Stimulated activated naive CD8-positive, alpha-beta T cell treated with anti-CD3 and anti-CD28 coated beads, Interleukin-15, amount 100 ng/mL, for 72 hours (primary cell): ENCODE measurements at regions not wholly inside any gene's neighbourhood (a gene's known extent, or its start where the extent isn't known, plus 50 kb on each side); places are given as distances from the start of the nearest gene placed in this dataset.
A peak's percentile ranks its signal among the peaks of the same experiment; 100 is the strongest.
"Not testable (repeated sequence)": the region's sequence is repeated elsewhere in the genome, so short reads cannot be mapped to it uniquely, and the experiment has no call there.

Experiments used
- ATAC-seq: fragments of 150-1000 bp; cut with Tn5 transposase; 2 replicates; pipeline ENCODE4 v1.10.0; 2021; ENCODE audit warnings: mild to moderate bottlenecking, moderate library complexity
- DNase-seq, 2 donors: peaks; one replicate each; pipeline ENCODE4 v3.0.0; 2021 to 2022
- H3K27ac Mint-ChIP-seq, 2 donors: one replicate each; pipeline ENCODE4 v1.8.0; 2022; ENCODE audit warnings: mild to moderate bottlenecking in 2 of 2, mixed read lengths in 2 of 2, moderate library complexity in 2 of 2
- H3K27me3 Mint-ChIP-seq: one replicate; pipeline ENCODE4 v1.8.0; 2022; ENCODE audit warnings: mixed read lengths
- H3K4me1 Mint-ChIP-seq: one replicate; pipeline ENCODE4 v1.8.0; 2022; ENCODE audit warnings: mild to moderate bottlenecking, mixed read lengths
- H3K4me3 Mint-ChIP-seq, 2 donors: one replicate each; pipeline ENCODE4 v1.8.0; 2022; ENCODE audit warnings: mild to moderate bottlenecking in 2 of 2, mixed read lengths in 2 of 2, moderate library complexity in 1 of 2
- H3K9me3 Mint-ChIP-seq, 2 donors: one replicate each; pipeline ENCODE4 v1.8.0; 2022; ENCODE audit warnings: mixed read lengths in 2 of 2

DNA sequence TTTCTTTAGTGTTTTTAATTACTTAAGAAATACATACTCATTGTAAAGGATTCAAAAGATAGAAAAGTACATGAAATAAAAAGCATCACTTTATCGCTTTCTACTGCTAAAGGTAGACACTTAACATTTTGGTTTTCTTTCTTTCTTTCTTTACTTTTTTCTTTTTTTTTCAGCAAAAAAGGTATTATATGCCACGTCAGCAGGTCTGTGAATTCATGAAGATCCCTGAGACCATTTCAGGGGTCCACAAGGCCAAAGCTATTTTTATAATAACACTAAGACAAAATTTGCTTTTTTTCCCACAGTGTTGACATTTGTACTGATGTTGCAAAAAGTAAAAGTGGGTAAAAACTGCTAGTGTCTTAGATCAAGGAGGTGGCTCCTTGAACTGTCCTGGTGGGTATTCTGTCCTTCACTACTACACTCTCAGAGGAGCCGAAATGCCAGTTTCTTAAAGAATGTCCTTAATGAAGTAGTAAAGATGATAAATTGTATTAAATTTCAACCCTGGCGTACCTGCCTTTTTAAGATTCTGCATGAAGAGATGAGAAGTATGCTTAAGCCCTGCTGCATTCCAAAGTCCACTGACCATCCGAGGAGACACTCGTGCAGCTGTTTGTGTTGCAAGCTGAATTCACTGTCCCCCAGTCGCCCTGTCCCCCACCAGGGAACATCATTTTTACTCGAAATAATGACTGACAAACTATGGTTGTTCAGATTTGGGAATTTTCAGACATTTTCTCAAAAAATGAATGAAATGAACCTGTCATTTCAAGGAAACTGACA is 106.7 kb upstream of the PIAS1 start:
- no peaks in the 10 kb centered on the region for H3K9me3 Mint-ChIP-seq
- ATAC-seq: no peak

DNA sequence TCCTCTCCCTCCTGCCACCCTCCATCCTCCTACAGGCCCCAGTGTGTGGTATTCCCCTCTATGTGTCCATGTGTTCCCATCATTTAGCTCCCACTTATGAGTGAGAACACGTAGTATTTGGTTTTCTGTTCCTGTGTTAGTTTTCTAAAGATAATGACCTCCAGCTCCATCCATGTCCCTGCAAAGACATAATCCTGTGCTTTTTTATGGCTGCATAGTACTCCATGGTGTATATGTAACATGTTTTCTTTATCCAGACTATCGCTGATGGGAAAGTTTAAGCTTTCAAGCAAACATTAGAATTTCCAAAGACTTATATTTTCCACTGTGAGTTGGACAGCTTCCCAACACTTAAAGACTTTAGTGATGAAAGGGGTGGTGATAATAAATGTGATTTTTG is 105.9 kb upstream of the PIAS1 start:
- no peak for ATAC-seq

More for the DNA sequence above, 106.7 kb upstream of the PIAS1 start:
- Mint-ChIP-seq H3K4me1 (peaks cover 13% of the 10 kb centered on the region), H3K4me3 (no peak overlapping the region), H3K27ac (no peak overlapping the region), H3K27me3 (peaks cover 8% of the 10 kb centered on the region)
- no peak for DNase-seq

DNA sequence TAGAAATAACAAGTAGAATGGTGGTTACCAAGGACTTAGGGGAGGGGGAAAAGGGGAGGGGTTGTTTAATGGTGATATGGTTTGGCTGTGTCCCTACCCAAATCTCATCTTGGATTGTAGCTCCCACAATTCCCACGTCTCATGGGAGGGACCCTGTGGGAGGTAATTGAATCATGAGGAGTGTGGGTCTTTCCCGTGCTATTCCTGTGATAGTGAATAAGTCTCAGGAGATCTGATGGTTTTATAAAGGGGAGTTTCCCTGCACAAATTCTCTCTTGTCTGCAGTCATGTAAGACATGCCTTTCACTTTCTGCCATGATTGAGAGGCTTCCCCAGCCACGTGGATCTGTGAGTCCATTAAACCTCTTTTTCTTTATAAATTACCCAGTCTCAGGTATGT is 102.9 kb upstream of the PIAS1 start:
- not testable (repeated sequence) for H3K4me1 Mint-ChIP-seq, H3K4me3 Mint-ChIP-seq, H3K9me3 Mint-ChIP-seq, H3K27ac Mint-ChIP-seq, ATAC-seq, DNase-seq, H3K27me3 Mint-ChIP-seq

More for the DNA sequence above, 105.9 kb upstream of the PIAS1 start:
- H3K9me3 Mint-ChIP-seq: no peaks in the 10 kb centered on the region
- no peak for DNase-seq
- H3K27me3 Mint-ChIP-seq: peaks cover 8% of the 10 kb centered on the region
- H3K27ac Mint-ChIP-seq: no peak overlapping the region
- H3K4me1 Mint-ChIP-seq: peaks cover 13% of the 10 kb centered on the region
- no peak overlapping the region for H3K4me3 Mint-ChIP-seq

DNA sequence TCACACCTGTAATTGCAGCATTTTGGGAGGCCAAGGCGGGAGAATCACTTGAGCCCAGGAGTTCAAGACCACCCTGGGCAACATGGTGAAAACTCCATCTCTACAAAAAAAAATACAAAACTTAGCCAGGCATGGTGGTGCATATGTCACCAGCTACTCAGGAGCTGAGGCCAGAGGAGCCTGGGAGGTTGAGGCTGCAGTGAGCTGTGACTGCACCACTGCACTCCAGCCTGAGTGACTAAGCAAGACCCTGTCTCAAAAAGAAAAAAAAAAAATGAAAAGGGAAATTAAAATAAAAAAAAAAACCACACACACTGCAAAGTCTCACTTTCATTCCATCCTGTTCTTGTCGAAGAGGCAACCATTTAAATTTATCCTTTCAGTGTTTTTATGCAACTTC is 100.8 kb upstream of the PIAS1 start:
- ATAC-seq (no peak), DNase-seq (no peak)
- Mint-ChIP-seq H3K27me3 (peaks cover 8% of the 10 kb centered on the region), H3K9me3 (no peaks in the 10 kb centered on the region), H3K4me3 (no peak overlapping the region), H3K4me1 (no peaks in the 10 kb centered on the region), H3K27ac (no peak overlapping the region)

DNA sequence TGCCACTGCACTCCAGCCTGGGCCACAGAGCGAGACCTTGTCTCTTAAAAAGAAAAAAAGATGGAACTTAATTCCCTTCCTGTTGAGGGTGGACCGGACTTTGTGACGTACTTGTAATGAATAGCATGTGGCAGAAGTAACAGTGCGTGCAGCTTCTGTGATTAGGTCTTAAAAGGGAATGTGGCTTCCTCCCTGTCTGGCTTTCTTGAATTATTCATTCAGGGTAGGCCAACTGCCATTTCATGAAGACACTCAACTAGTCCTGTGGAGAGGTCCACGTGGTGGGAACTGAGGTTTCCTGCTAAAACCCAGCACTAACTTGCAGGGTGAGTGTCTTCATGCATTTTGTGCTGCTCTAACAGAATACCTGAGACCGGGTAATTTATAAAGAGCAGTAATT is 98.9 kb upstream of the PIAS1 start:
- ATAC-seq (no peak), DNase-seq (no peak)
- peaks cover 16% of the 10 kb centered on the region for H3K27me3 Mint-ChIP-seq
- H3K4me3 Mint-ChIP-seq: no peak overlapping the region
- H3K4me1 Mint-ChIP-seq: no peaks in the 10 kb centered on the region
- H3K27ac Mint-ChIP-seq: no peak overlapping the region
- no peaks in the 10 kb centered on the region for H3K9me3 Mint-ChIP-seq

DNA sequence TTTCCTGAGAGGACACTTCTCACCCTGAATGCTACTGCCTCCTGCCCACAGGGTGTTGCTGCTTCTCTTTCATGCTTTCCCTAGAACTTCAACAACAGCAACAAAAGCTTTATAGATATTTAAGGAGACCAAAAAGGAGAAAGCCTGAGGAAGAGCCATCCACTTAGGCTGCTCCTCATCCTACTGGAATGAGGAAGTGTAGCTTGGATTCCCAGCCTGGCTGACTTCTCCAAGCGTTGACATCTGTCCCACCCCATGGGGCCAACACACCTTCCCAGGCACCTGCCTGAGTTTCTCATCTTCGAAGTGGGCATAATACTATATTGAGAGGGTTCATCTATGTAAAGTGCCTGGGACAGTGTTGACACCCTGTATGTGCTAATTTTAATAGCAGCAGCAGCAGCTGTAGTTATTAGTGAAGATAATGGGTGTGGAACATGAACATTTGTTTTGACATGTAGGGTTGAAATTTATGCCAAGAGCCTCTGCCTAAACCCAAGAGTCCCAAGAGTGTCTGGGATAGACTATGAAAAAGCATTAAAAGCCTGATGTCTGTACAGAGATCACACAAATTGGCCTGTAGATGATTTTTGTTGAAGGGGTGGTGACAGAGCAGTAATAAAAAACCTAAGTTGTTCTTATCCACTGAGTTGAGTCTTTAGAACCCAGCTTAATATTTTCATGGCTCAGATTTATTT is 96.5 kb upstream of the PIAS1 start:
- Mint-ChIP-seq H3K27ac (no peak overlapping the region), H3K27me3 (peaks cover 15% of the 10 kb centered on the region), H3K9me3 (no peaks in the 10 kb centered on the region), H3K4me3 (no peak overlapping the region), H3K4me1 (peaks cover 9% of the 10 kb centered on the region)
- no peak for ATAC-seq
- no peak for DNase-seq

DNA sequence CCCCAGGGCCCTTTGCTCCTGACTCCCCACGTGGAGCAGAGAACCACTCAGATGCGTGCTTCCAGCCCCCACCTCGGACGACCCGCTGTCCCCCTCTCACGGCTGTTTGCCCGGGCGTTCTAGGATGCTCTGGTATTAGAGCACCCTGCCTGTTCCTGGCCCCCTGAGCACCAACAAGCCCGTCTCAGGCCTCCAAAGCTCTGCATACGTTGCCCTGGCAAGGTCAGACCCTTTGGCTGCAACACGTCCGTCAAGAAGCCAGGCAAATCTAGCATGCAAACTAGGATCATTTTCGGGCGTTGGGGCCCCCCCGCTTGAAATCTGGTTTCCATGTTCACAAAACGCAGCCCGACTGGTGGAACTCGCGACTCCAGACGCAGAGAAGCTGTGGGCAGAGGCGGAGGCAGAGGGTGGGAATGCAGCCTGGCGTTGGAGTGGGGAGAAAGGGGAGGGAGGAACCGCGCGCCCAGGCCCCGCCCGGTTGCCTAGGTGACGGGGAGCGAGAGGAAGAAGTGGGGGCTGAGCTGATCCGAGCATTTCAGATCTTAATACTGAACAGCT is 86.2 kb upstream of the PIAS1 start:
- no peak for ATAC-seq

DNA sequence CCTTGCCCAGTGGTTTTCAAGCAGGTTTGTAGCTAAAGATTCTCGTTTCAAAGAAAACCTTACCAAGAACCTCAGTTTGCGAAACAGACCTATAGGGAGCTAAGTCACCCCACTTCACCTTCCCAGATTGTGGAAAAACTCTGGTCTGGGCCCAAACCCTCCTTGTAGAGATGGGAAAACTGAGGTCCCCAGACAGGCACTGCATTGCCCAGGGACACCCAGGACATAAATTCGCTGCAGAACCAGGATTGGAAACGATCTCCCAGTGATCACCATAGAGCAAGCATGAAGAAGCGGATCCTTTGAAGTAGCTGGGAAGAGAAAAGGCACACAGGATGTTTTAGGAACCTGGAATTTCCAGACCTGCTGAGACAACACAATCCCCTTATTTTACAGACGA is 85.6 kb upstream of the PIAS1 start:
- H3K4me3 Mint-ChIP-seq: peak overlapping the region in 1 of 2 donors; percentile 36
- peaks cover 29% of the 10 kb centered on the region for H3K27me3 Mint-ChIP-seq
- DNase-seq (no peak), ATAC-seq (no peak)
- H3K9me3 Mint-ChIP-seq: no peaks in the 10 kb centered on the region
- H3K4me1 Mint-ChIP-seq: peaks cover 13% of the 10 kb centered on the region
- no peak overlapping the region for H3K27ac Mint-ChIP-seq

More for the DNA sequence above, 86.2 kb upstream of the PIAS1 start:
- DNase-seq: no peak
- Mint-ChIP-seq H3K4me1 (peaks cover 13% of the 10 kb centered on the region), H3K4me3 (peak overlapping the region; percentile 17 to 36), H3K9me3 (no peaks in the 10 kb centered on the region), H3K27ac (no peak overlapping the region), H3K27me3 (peaks cover 29% of the 10 kb centered on the region)

DNA sequence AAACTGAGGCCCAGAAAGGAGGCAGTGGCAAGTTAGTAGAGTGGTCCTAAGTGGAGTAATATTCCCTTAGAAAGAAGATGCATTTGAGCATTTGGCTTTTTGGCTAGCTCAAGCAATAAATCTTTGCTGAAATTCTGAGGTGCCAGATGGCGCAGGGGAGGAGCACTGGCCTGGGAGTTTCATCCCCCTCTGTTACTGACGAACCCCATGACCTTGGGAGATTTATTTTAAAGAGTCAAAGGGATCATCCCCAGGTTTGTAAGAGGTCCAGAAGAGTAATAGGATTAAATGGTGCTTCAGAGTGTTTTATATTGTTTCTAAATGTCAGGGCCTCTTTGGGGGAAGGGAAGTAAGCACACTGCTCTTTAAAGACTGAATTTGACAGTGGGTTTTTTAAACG is 85.1 kb upstream of the PIAS1 start:
- Mint-ChIP-seq H3K27ac (no peak overlapping the region), H3K27me3 (peaks cover 29% of the 10 kb centered on the region), H3K4me3 (no peak overlapping the region), H3K4me1 (peaks cover 13% of the 10 kb centered on the region), H3K9me3 (no peaks in the 10 kb centered on the region)
- no peak for ATAC-seq
- DNase-seq: no peak

DNA sequence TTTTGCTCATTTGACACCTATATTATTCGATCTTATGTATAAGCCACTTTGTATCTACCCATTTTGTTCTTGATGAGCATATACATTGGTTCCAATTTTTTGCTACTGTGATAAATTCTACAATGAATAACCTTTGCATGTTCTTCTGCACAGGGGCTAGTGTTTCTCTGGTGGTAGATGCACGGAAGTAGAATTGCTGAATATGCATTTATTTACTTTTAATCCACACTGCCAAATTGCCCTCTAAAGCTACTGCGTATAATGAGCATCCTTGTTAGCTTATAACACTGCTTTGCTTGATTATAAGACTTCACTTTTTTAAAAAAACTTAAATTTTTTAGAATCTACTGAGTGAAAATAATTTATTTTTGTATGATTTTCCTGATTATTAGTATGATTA is 84.2 kb upstream of the PIAS1 start:
- DNase-seq (no peak), ATAC-seq (no peak)
- Mint-ChIP-seq H3K4me1 (peaks cover 13% of the 10 kb centered on the region), H3K4me3 (no peak overlapping the region), H3K9me3 (no peaks in the 10 kb centered on the region), H3K27me3 (peaks cover 29% of the 10 kb centered on the region), H3K27ac (no peak overlapping the region)

DNA sequence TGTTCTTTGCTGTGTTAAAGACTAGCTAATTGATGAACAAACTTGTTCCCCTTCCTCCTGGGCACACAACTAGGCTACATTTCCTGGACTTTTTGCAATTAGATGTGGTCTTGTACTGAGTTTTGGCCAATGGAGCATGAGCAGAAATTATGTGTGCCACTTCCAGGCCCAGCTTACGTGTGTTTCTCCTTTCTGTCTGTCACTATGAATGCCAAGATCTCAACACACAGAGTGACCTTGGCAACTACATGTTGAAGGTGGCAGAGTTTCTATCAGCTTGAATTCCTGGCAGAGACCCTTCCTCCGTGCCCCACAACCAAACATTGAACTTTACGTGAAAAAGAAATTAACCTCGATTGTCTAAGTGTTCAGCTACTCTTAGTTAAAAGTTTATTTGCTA is 81.7 kb upstream of the PIAS1 start:
- ATAC-seq: no peak
- no peak overlapping the region for H3K27ac Mint-ChIP-seq
- peaks cover 25% of the 10 kb centered on the region for H3K27me3 Mint-ChIP-seq
- H3K4me3 Mint-ChIP-seq: no peak overlapping the region
- peaks cover 0 to 6% of the 10 kb centered on the region in 2 donors for H3K9me3 Mint-ChIP-seq
- no peak for DNase-seq
- H3K4me1 Mint-ChIP-seq: peaks cover 13% of the 10 kb centered on the region

DNA sequence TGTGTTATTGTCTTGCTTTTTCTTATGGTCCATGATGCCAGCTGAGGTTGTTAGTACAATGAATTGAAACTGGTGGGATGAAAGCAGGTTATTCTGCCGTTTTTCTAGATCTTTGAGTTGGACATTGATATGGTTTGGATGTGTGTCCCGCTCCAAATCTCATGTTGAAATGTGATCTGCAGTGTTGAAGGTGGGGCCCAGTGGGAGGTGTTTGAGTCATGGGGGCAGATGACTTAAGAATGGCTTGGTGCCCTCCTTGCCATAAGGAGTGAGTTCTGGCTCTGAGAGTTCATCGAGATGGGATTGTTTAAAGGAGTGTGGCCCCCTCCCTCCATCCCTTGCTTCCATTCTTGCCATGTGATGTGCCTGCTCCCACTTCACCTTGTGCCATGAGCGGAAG is 80.3 kb upstream of the PIAS1 start:
- H3K27me3 Mint-ChIP-seq: peaks cover 11% of the 10 kb centered on the region
- no peak overlapping the region for H3K4me3 Mint-ChIP-seq
- ATAC-seq (no peak), DNase-seq (no peak)
- peaks cover 0 to 6% of the 10 kb centered on the region in 2 donors for H3K9me3 Mint-ChIP-seq
- H3K27ac Mint-ChIP-seq: no peak overlapping the region
- peaks cover 2% of the 10 kb centered on the region for H3K4me1 Mint-ChIP-seq

DNA sequence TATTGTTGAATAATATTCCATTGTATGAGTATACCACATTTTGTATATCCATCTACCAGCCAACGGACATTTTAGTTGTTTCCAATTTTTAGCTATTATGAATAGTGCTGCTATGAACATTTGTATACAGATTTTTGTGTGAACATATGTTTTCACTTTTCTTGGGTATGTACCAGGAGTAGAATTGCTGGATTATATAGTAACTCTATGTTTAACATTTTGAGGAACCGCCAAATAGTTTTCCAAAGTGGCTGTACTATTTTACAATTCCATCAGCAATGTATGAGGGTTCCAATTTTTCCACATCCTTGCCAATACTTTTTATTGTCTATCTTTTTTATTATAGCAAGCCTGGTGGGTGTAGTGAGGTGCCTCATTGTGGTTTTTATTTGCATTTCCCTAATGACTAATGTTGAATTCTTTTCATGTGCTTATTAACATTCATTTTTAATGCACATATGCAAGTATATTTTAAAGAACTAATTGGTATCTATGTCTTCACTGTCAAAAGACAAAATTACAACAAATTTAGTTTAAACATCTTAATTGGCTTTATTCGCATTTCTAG is 77.5 kb upstream of the PIAS1 start:
- no peak for ATAC-seq
- H3K9me3 Mint-ChIP-seq: peaks cover 0 to 6% of the 10 kb centered on the region in 2 donors

DNA sequence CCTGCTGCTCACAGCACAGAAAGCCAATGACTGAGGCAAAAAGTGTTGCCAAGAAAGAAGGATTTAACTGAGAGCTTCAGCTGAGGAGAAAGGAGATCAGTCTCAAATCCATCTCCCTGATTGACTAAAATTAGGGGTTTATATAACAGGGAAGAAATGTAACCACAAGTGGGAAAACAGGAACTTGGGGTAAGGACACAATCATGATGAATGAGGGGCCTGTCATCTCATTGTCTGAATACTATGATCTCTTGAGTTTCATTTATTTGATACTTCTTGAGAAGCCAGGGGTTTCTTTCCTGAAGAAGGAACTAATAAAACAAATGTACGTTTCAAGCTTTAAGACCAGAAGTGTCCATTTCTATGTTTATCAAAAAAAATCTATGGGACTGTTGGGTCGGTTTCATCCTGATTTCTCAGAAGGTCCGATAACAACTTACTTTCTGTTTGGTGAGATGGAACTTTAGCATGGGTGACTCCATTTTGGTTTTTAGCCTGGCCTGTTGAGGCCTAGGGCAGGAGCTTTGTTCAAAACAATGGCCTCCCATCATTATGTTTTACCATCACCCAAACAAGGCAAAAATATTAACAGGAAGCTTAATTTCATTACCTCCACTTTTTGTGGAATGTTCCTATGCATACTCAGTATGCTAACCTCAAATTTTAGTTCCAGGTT is 76.6 kb upstream of the PIAS1 start:
- H3K9me3 Mint-ChIP-seq: peaks cover 0 to 6% of the 10 kb centered on the region in 2 donors
- no peak overlapping the region for H3K4me3 Mint-ChIP-seq

More for the DNA sequence above, 77.5 kb upstream of the PIAS1 start:
- no peak overlapping the region for H3K27ac Mint-ChIP-seq
- DNase-seq: no peak
- H3K4me1 Mint-ChIP-seq: no peaks in the 10 kb centered on the region
- H3K4me3 Mint-ChIP-seq: no peak overlapping the region
- peaks cover 6% of the 10 kb centered on the region for H3K27me3 Mint-ChIP-seq

DNA sequence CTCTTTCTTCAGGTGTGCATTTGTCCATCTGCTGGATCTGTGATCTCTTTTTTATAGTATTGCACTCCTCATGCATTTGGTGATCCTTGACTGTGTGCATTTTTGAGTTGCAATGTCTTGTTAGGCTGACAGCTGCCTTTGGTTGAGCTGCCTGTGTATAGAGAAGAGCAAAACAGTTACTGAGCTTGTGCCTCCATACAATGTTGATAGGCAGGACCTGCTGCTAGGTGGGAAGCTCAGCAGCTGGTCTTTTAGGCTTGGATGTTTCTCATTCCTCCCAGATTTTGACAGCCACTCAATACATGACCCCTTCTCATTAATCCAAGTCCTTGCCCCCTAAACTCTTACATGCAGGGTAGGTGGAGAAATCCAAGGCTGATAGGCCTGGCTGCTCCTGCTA is 74.8 kb upstream of the PIAS1 start:
- Mint-ChIP-seq H3K4me3 (no peak overlapping the region), H3K27ac (no peak overlapping the region), H3K9me3 (peaks cover 0 to 6% of the 10 kb centered on the region in 2 donors), H3K27me3 (no peaks in the 10 kb centered on the region), H3K4me1 (no peaks in the 10 kb centered on the region)
- DNase-seq: no peak
- ATAC-seq: no peak

More for the DNA sequence above, 76.6 kb upstream of the PIAS1 start:
- Mint-ChIP-seq H3K4me1 (no peaks in the 10 kb centered on the region), H3K27me3 (no peaks in the 10 kb centered on the region), H3K27ac (no peak overlapping the region)
- no peak for DNase-seq
- ATAC-seq: no peak
